H1 (cell line): ENCODE measurements at regions not wholly inside any gene's neighbourhood (a gene's known extent, or its start where the extent isn't known, plus 50 kb on each side); places are given as distances from the start of the nearest gene placed in this dataset.

Source experiments
- CTCF ChIA-PET: fragments of 300-600 bp; sonication (Branson Sonifier 250); formaldehyde crosslinking; loops from one replicate; lab custom pipeline; 2021; ENCODE audit not compliant: partially characterized antibody; lab: Charles Lee
- POLR2A ChIA-PET: fragments of 300-600 bp; sonication (Branson Sonifier 250); formaldehyde crosslinking; loops from one replicate; lab custom pipeline; 2021; ENCODE audit warnings: inconsistent platforms; ENCODE audit not compliant: partially characterized antibody; lab: Charles Lee
- DNase-seq, 2 experiments: peaks; one replicate each; pipeline versions ENCODE4 v3.0.0 to v3.0.0-alpha.2; 2010 to 2022; ENCODE audit warnings: low spot score in 2 of 2, low read depth in 1 of 2, mixed read lengths in 1 of 2
- FAIRE-seq: peaks from 2 replicates; lab custom pipeline; 2011; peaks lifted over from hg19 to GRCh38; lab: Jason Lieb, UNC
- H2AFZ ChIP-seq: 2 replicates; pipeline ENCODE4 v1.8.1; 2012; ENCODE audit warnings: low read length, inconsistent platforms
- H2AK5ac ChIP-seq: 2 replicates; pipeline ENCODE4 v1.6.1; 2013; ENCODE audit warnings: low read depth, low read length
- H2BK120ac ChIP-seq: replicated peaks from 2 replicates; pipeline ENCODE3; 2013; ENCODE audit warnings: low read depth, low read length, inconsistent platforms
- H2BK12ac ChIP-seq: 2 replicates; pipeline ENCODE4 v1.6.1; 2013; ENCODE audit warnings: low read depth, low read length
- H2BK15ac ChIP-seq: 2 replicates; pipeline ENCODE4 v1.6.1; 2013; ENCODE audit warnings: low read length
- H2BK20ac ChIP-seq: 2 replicates; pipeline ENCODE4 v1.6.1; 2013; ENCODE audit warnings: low read length
- H2BK5ac ChIP-seq: 2 replicates; pipeline ENCODE4 v1.6.1; 2013; ENCODE audit warnings: low read depth, low read length
- H3K14ac ChIP-seq: 2 replicates; pipeline ENCODE4 v1.6.1; 2013; ENCODE audit warnings: inconsistent platforms; ENCODE audit not compliant: insufficient read length
- H3K18ac ChIP-seq: 2 replicates; pipeline ENCODE4 v1.6.1; 2013; ENCODE audit warnings: low read length; ENCODE audit errors: extremely low read depth
- H3K23ac ChIP-seq: 2 replicates; pipeline ENCODE4 v1.6.1; 2013; ENCODE audit warnings: inconsistent platforms; ENCODE audit not compliant: insufficient read length
- H3K23me2 ChIP-seq: 2 replicates; pipeline ENCODE4 v1.6.1; 2013; ENCODE audit warnings: low read depth, low read length
- H3K27ac ChIP-seq: 2 replicates; pipeline ENCODE4 v1.6.1; 2011; ENCODE audit warnings: low read depth, low read length, inconsistent platforms
- H3K27me3 ChIP-seq, 4 experiments: replicated peaks in 1 of 4; 1 replicate in 1 of 4; 2 replicates in 3 of 4; pipeline versions ENCODE4 v1.6.1 to v1.8.1; 2011 to 2013; ENCODE audit warnings: low read length in 3 of 4, mild to moderate bottlenecking in 3 of 4, inconsistent platforms in 2 of 4, mixed read lengths in 2 of 4, moderate library complexity in 1 of 4; ENCODE audit not compliant: control insufficient read depth in 3 of 4, insufficient read depth in 3 of 4; ENCODE audit errors: extremely low read depth in 1 of 4
- H3K36me3 ChIP-seq, 4 experiments: 2 replicates each; pipeline versions ENCODE4 v1.6.1 to v1.8.1; 2011 to 2013; ENCODE audit warnings: mild to moderate bottlenecking in 4 of 4, low read length in 3 of 4, moderate library complexity in 2 of 4, control low read depth in 1 of 4, inconsistent platforms in 1 of 4; ENCODE audit not compliant: insufficient read depth in 4 of 4, control insufficient read depth in 2 of 4
- H3K4ac ChIP-seq: replicated peaks from 2 replicates; pipeline ENCODE3; 2013; ENCODE audit warnings: low read length, low read depth, mixed read lengths, inconsistent platforms; ENCODE audit not compliant: insufficient read length
- H3K4me1 ChIP-seq, 4 experiments: replicated peaks in 1 of 4; 1 replicate in 1 of 4; 2 replicates in 3 of 4; pipeline versions ENCODE4 v1.6.1 to v1.8.1; 2011 to 2013; ENCODE audit warnings: low read length in 3 of 4, inconsistent platforms in 2 of 4, mixed read lengths in 1 of 4; ENCODE audit not compliant: insufficient read depth in 4 of 4, control insufficient read depth in 3 of 4
- H3K4me2 ChIP-seq, 2 experiments: 2 replicates each; pipeline versions ENCODE4 v1.6.1 to v1.8.1; 2011 to 2013; ENCODE audit warnings: low read depth in 2 of 2, low read length in 2 of 2, control low read depth in 1 of 2, inconsistent platforms in 1 of 2, mild to moderate bottlenecking in 1 of 2; ENCODE audit not compliant: insufficient read depth in 1 of 2
- H3K4me3 ChIP-seq, 4 experiments: fragments of 200-600, 300-600 bp in 1 of 4; sonication (generic), shearing (Covaris generic), sonication (Bioruptor Twin) in 1 of 4; 2 replicates each; pipeline versions ENCODE4 v1.5.1 to v1.8.1; 2011 to 2016; ENCODE audit warnings: low read length in 4 of 4, low read depth in 3 of 4, control low read depth in 2 of 4, inconsistent platforms in 2 of 4, mild to moderate bottlenecking in 2 of 4, mixed read lengths in 1 of 4, moderate library complexity in 1 of 4; ENCODE audit not compliant: insufficient read depth in 2 of 4; ENCODE audit errors: extremely low read depth in 1 of 4
- H3K56ac ChIP-seq: replicated peaks from 2 replicates; pipeline ENCODE3; 2013; ENCODE audit warnings: low read depth, mild to moderate bottlenecking, mixed read lengths, low read length, inconsistent platforms; ENCODE audit not compliant: insufficient read length
- H3K79me1 ChIP-seq: 2 replicates; pipeline ENCODE4 v1.6.1; 2013; ENCODE audit warnings: low read depth, low read length, control low read depth
- H3K79me2 ChIP-seq, 2 experiments: 2 replicates each; pipeline versions ENCODE4 v1.6.1 to v1.8.1; 2012 to 2013; ENCODE audit warnings: low read length in 2 of 2, mild to moderate bottlenecking in 2 of 2, inconsistent platforms in 1 of 2; ENCODE audit not compliant: insufficient read depth in 2 of 2, control insufficient read depth in 1 of 2
- H3K9ac ChIP-seq, 4 experiments: replicated peaks in 1 of 4; 1 replicate in 1 of 4; 2 replicates in 3 of 4; pipeline versions ENCODE4 v1.6.1 to v1.8.1; 2011 to 2013; ENCODE audit warnings: low read depth in 3 of 4, low read length in 3 of 4, control low read depth in 2 of 4, mild to moderate bottlenecking in 2 of 4, moderate library complexity in 2 of 4, inconsistent platforms in 1 of 4; ENCODE audit errors: extremely low read depth in 1 of 4
- H3K9me3 ChIP-seq, 2 experiments: 2 replicates each; pipeline versions ENCODE4 v1.6.1 to v1.8.1; 2012 to 2013; ENCODE audit warnings: mild to moderate bottlenecking in 2 of 2, moderate library complexity in 2 of 2, control low read depth in 1 of 2, inconsistent platforms in 1 of 2, low read depth in 1 of 2, low read length in 1 of 2, mixed read lengths in 1 of 2; ENCODE audit not compliant: insufficient read depth in 2 of 2
- H4K20me1 ChIP-seq, 2 experiments: replicated peaks in 1 of 2; 2 replicates each; pipeline versions ENCODE3 to v1.8.1; 2011 to 2013; ENCODE audit warnings: inconsistent platforms in 2 of 2, low read length in 2 of 2, mild to moderate bottlenecking in 1 of 2; ENCODE audit not compliant: insufficient read depth in 2 of 2, control insufficient read depth in 1 of 2
- H4K5ac ChIP-seq: 2 replicates; pipeline ENCODE4 v1.6.1; 2013; ENCODE audit warnings: low read length, low read depth, mixed read lengths, inconsistent platforms; ENCODE audit not compliant: insufficient read length
- H4K8ac ChIP-seq: 2 replicates; pipeline ENCODE4 v1.8.0; 2013; ENCODE audit warnings: mild to moderate bottlenecking, moderate library complexity, low read length, inconsistent platforms; ENCODE audit not compliant: insufficient read depth; ENCODE audit errors: extremely low read depth
- H4K91ac ChIP-seq: replicated peaks from 2 replicates; pipeline ENCODE3; 2013; ENCODE audit warnings: low read length, mixed read lengths, inconsistent platforms; ENCODE audit not compliant: insufficient read length
- BRCA1 ChIP-seq: IDR thresholded peaks from 2 replicates; pipeline ENCODE4 v1.6.1; 2012; ENCODE audit warnings: low read depth, low read length, improper control_type of control experiment
- EZH2 ChIP-seq: fragments of 200-600 bp; sonication (generic); IDR thresholded peaks from 2 replicates; pipeline ENCODE4 v1.7.1; 2012; ENCODE audit warnings: low read depth, mild to moderate bottlenecking, moderate library complexity, low read length, inconsistent platforms; ENCODE audit not compliant: severe bottlenecking
- RAD21 ChIP-seq, 2 experiments: IDR thresholded peaks in 1 of 2; conservative IDR thresholded peaks in 1 of 2; 2 replicates each; pipeline ENCODE4 v1.6.1; 2011; ENCODE audit warnings: low read depth in 2 of 2, low read length in 2 of 2, improper control_type of control experiment in 1 of 2, inconsistent platforms in 1 of 2, mild to moderate bottlenecking in 1 of 2, moderate library complexity in 1 of 2
- SIX5 ChIP-seq: IDR thresholded peaks from 2 replicates; pipeline ENCODE4 v1.6.1; 2011; ENCODE audit warnings: mild to moderate bottlenecking, low read depth, low read length
- SRF ChIP-seq: IDR thresholded peaks from 2 replicates; pipeline ENCODE4 v1.6.1; 2011; ENCODE audit warnings: mild to moderate bottlenecking, low read depth, low read length, moderate library complexity
- ZNF274 ChIP-seq: IDR thresholded peaks from 2 replicates; pipeline ENCODE4 v1.7.0; 2012; ENCODE audit warnings: low read length, borderline replicate concordance; ENCODE audit errors: extremely low read depth
- WGBS, 2 experiments: shearing (Covaris generic) in 1 of 2; methylation state at CpG; one replicate each; pipeline versions ENCODE4 v1.1.6 to v1.1.7; 2013 to 2015; ENCODE audit warnings: low lambda C conversion rate in 2 of 2, mixed read lengths in 2 of 2, inconsistent platforms in 1 of 2, low coverage in 1 of 2, missing lambda C conversion rate in 1 of 2; ENCODE audit not compliant: insufficient replicate concordance in 2 of 2, insufficient coverage in 1 of 2, insufficient read length in 1 of 2; ENCODE audit errors: extremely low coverage in 1 of 2, missing lambda C conversion rate in 1 of 2; 5-methylcytosine and 5-hydroxymethylcytosine counted together

- Histone ChIP-seq H3K36me3 (no peaks in the 10 kb centered on the region), H2AK5ac (no peak overlapping the region), H3K79me2 (no peaks in the 10 kb centered on the region), H3K4me3 (no peak overlapping the region), H3K23me2 (no peaks in the 10 kb centered on the region), H4K91ac (no peak overlapping the region), H4K5ac (no peak overlapping the region), H2BK120ac (no peak overlapping the region), H2BK15ac (no peak overlapping the region), H3K4ac (no peak overlapping the region), H2AFZ (no peak overlapping the region), H3K9me3 (no peaks in the 10 kb centered on the region), H3K27ac (no peak overlapping the region), H3K79me1 (no peaks in the 10 kb centered on the region), H4K8ac (no peak overlapping the region), H3K9ac (no peak overlapping the region), H2BK5ac (no peak overlapping the region), H3K27me3 (no peaks in the 10 kb centered on the region), H2BK12ac (no peak overlapping the region), H3K4me2 (no peak overlapping the region), H3K23ac (no peak overlapping the region), H3K14ac (no peak overlapping the region), H3K4me1 (no peaks in the 10 kb centered on the region), H4K20me1 (no peaks in the 10 kb centered on the region), H3K56ac (no peak overlapping the region), H2BK20ac (no peak overlapping the region), H3K18ac (no peak overlapping the region)
- POLR2A ChIA-PET = no interaction called here
- WGBS, 2 experiments = 94% methylated on average over 2 of the region's 2 CpGs; no CpG with 5 or more reads in 1 of the 2 experiments
- no peak for FAIRE-seq
- CTCF ChIA-PET = no interaction called here
- no peak for DNase-seq
- no peak for TF ChIP-seq SIX5
- no peak for TF ChIP-seq EZH2
- no peak for TF ChIP-seq BRCA1
- no peak for TF ChIP-seq RAD21 (IDR thresholded peaks at IDR 0.05 in 1 of 2, conservative IDR thresholded peaks at IDR 0.05 in 1 of 2; ENCODE audit: low read depth in 2 of 2, low read length in 2 of 2)
- TF ChIP-seq ZNF274 = no peak
- no peak for TF ChIP-seq SRF
These were observed 85.5 kb upstream of the NT5E start for GRCh38 chr6:85364344-85364743.
